Urothelium cell line (cell line): ENCODE measurements at regions not wholly inside any gene's neighbourhood (a gene's known extent, or its start where the extent isn't known, plus 50 kb on each side); places are given as distances from the start of the nearest gene placed in this dataset.
"Not testable (repeated sequence)": the region's sequence is repeated elsewhere in the genome, so short reads cannot be mapped to it uniquely, and the experiment has no call there.

ENCODE experiments used
- DNase-seq: peaks from one replicate; pipeline ENCODE4 v3.0.0; 2011; ENCODE audit warnings: low spot score, mixed read lengths
- FAIRE-seq: peaks from 2 replicates; lab custom pipeline; 2011; peaks lifted over from hg19 to GRCh38; lab: Jason Lieb, UNC

DNA sequence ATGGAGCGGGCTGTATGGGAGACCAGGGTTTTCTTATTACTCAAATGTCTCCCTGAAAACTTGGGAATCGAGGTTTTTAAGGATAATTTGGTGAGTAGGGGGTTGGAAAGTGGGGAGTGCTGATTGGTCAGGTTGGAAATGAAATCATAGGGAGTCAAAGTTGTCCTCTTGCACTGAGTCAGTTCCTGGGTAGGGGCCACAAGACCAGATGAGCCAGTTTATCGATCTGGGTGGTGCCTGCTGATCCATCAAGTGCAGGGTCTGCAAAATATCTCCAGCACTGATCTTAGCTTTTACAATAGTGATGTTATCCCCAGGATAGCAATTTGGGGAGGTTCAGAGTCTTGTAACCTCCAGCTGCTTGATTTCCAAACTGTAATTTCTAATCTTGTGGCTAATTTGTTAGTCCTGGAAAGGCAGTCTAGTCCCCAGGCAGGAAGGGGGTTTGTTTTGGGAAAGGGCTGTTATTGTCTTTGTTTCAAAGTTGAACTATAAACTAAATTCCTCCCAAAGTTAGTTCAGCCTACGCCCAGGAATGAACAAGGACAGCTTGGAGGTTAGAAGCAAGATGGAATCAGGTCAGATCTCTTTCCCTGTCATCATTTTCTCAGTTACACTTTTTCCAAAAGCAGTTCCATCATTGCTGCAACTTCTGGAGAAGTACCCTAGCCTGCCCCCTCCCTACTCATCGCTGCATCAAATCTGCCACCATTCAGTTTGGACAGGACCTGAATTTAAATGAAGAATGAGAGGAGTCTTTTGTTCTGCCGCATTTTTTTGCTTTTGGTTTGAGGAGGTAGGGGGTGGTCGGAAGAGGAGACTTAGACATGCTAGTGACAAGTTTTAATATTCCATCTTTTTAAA is 236.4 kb upstream of the GALNT17 start:
- not testable (repeated sequence) for DNase-seq, FAIRE-seq

DNA sequence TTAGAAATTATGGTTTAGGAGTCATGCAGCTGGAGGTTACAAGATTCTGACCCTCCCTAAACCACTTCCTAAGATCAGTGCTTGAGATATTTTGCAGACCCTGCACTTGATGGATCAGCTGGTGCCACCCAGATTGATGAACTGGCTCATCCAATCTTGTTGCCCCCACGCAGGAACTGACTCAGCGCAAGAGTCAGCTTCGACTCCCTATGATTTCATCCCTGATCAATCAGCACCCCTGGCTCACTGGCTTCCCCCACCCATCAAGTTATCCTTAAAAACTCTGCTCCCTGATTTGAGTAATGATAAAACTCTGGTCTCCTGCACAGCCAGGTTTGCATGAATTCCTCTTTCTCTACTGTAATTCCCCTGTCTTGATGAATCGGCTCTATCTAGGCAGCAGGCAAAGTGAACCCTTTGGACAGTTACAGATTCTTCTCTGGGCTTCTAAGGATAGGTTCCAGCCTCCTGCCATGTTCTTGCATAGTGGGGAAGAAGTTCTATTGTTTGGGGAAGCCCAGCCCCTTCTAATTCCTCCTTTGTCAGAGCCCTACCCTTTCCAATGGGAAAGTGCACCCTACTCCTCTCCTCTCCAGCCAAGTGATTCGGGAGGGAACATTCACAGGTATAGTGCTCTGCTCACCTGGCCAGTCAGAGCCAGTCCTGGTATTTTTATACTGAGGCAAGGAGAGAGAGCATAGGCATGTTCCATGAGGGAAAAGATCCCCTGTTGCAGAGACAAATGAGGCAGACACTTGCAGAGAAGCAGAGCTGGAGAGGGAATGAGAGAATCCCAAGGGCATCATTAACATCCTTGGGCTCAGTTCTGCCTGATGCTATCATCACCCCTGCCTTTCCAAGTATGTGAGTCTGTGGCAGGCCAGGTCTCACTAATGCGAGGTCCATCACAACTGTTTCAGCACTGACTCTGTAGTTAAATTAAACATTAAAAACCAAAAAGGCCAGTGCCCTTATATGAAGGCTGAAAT is 224.4 kb upstream of the GALNT17 start:
- FAIRE-seq = no peak

GRCh38 chr7:70913924-70914323 is 218.0 kb upstream of the GALNT17 start:
- FAIRE-seq (no peak), DNase-seq (no peak)

More for the DNA sequence above, 224.4 kb upstream of the GALNT17 start:
- DNase-seq = no peak

DNA sequence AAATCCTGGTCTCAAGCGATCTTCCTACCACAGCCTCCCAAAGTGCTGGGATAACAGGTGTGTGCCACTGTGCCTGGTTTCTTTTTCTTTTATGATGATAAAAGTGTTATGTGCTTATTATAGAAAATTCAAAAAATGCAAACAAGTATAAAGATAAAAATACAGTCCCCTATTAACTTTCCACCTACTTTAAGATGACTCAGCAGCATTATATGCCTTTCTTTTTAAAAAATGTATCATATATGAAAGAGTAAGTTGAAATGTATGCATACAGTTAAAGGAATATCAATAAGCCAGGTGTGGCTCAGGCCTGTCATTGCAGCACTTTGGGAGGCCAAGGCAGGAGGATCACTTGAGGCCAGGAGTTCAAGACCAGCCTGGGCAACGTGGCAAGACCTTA is 216.9 kb upstream of the GALNT17 start:
- no peak for DNase-seq
- no peak for FAIRE-seq

GRCh38 chr7:70919481-70920073 is 212.4 kb upstream of the GALNT17 start:
- FAIRE-seq (no peak), DNase-seq (no peak)

GRCh38 chr7:70920876-70921275 is 211.1 kb upstream of the GALNT17 start:
- no peak for FAIRE-seq
- DNase-seq = peak; percentile 26

- FAIRE-seq = peak; percentile 17
- peak; percentile 48 for DNase-seq
These were observed 208.6 kb upstream of the GALNT17 start for GRCh38 chr7:70923181-70923845.

DNA sequence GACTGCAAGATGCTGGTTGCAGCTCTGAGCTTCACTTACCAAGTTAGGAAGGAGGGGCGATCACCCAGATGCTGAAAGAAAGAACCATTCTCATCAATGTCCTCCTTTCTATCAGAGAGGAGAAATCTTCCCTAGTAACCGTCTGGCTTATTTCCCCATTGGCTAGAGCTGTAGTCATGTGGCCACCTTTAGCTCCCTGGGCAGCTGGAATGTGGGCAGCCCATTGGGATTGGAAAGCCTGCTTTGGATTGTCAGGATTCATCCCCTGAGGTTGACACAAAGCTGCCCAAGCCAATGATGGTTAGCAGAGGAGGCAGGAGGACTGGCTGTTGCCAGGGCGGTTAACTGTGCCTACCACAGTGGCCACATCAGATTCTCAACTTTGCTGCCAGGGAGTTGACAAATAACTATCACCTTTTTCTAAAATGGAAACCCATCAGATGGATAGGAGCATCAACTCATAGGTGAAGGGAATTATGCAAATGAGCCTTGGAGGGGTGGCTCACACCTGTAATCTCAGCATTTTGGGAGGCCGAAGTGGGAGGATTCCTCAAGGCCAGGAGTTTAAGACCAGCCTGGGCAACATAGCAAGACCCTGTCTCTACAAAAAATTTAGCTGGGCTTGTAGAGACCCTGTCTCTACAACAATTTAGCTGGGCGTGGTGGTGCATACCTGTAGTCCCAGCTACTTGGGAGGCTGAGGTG is 206.4 kb upstream of the GALNT17 start:
- FAIRE-seq (no peak), DNase-seq (no peak)

- no peak for DNase-seq
- FAIRE-seq = no peak
These were observed 205.3 kb upstream of the GALNT17 start for GRCh38 chr7:70926666-70927065.

DNA sequence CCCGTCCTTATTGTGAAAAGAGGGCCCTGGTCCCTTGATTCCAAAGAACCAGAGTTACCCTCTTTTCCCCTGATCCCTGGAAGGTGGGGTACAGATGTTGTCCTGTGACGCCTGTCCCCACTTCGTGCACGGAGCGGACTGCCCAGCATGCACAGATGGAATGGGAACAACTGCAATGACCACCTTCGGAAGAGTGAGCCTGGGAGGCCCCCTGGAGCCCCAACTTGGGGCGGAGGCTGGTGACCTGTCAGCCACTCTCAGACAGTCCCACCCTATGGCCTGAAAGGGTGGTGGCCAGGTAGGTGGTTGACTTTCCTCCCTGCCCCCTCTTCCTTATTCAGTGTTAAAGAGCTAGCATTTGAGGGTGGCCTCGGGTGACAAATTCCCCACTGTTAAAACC is 196.6 kb upstream of the GALNT17 start:
- no peak for DNase-seq
- no peak for FAIRE-seq

GRCh38 chr7:70935854-70936253 is 196.1 kb upstream of the GALNT17 start:
- DNase-seq = no peak
- FAIRE-seq = no peak

DNA sequence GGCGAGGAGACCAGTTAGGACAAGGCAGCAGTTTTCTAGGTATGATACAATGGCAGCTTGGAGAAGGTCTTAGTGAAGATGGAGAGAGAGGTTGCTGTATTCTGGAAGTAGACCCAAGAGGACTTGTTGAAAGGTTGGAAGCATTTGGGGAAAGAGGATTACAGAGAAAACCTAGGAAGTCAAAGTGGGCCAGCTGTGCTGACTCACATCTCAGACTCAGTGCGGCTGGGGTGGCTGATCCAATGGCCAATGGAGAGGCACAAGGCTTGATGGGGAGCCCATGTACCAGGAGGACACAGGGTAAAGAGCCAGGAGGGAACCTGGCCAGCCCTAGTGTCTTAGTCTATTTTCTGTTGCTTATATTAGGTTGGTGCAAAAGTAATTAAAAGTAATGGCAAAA is 194.5 kb upstream of the GALNT17 start:
- FAIRE-seq (no peak), DNase-seq (no peak)

DNA sequence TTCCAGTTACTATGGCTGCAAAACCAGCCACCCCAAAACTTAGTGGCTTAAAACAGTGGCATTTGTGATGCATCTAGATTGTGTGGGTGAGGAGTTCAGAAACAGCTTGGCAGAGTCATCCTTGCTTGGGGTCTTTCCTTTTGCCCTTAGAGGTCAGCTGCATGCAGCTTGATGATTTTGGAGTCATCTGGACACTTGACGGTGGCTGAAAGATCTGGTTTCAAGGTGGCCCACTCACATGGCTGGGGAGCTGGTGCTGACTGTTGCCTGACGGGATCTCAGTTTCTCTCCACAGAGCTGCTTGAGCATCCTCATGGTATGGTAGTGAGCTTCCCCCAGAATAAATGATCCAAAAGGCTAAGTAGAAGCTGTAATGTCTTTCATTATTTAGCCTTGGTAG is 191.3 kb upstream of the GALNT17 start:
- DNase-seq = no peak
- no peak for FAIRE-seq

GRCh38 chr7:70942791-70943190 is 189.2 kb upstream of the GALNT17 start:
- DNase-seq (no peak), FAIRE-seq (no peak)

- no peak for DNase-seq
- FAIRE-seq = no peak
These were observed 187.4 kb upstream of the GALNT17 start for GRCh38 chr7:70944516-70944915.

DNA sequence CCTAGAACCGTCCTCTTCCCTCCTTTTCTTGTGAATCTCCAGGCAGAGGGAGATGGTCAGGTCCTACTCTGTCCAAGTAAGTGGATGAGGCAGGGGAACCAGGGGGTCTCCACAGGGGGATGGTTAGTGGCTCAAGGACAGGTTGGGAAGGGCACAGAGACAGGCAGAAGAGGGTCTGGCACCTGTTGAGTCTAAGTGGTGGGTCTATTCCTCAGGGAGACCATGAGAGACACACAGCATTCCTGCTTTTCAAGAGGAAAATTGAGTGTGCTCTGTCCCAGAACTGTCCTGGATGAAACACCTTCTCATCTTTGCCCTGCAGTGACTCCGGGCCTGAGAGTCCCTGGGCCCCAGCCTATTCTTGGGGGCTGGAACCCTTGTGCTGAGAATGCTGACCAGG is 184.8 kb upstream of the GALNT17 start:
- DNase-seq = no peak
- FAIRE-seq = no peak

DNA sequence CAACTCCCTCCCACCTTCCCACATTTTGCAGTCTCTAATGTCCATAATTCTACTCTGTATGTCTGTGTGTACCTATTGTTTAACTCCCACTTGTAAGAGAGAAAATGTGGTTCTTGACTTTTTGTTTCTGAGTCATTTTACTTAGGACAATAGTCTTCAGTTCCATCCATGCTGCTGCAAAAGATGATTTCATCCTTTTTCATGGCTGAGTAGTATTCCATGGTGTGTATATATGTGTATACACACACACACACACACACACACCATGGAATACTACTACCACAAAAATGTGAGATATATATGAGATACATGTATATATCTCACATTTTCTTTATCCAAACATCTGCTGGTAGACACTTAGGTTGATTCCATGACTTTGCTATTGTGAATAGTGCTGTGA is 182.1 kb upstream of the GALNT17 start:
- no peak for DNase-seq
- FAIRE-seq = no peak

DNA sequence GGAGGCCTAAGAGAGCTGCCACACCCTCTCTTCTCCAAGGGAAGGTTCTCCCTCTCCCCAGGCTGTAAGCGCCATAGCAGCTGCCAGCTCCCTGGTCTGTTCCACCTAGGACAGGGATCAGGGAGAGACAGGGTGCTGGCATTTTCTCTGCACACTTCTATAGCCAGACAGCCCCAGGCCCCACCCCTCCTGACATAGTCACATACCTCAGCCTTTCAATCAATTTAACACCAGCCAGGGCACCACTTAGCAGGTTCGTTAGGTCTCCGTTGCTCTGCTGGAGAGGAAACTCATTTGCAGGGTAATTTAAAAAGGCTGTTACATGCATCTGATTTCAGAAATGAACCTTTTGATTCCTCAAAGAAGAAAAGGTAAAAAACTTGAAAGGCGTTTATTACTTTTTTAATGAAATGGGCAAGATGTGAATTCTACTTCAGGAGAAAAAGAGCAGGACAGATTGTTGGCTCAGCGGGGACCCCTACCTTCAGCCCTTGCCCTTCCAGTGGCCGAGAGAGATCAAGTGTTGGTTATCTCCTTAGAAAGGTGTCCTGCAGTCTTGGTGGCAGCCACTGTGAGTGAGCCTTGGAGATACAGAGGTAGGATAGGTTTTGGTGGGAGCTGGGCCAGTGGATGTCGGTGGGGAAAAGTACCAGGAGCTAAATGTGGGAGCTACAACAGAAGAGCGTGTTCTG is 180.5 kb upstream of the GALNT17 start:
- DNase-seq (no peak), FAIRE-seq (no peak)

- DNase-seq = no peak
- no peak for FAIRE-seq
These were observed 179.6 kb upstream of the GALNT17 start for GRCh38 chr7:70952311-70952710.
